Activated T-helper 2 cell treated with anti-CD3 and anti-CD28 coated beads, Interferon-gamma antibody, Interleukin-2, Interleukin-4, amounts not matched to agents 10 μg/mL and 5 μg/mL and 100 μg/mL, durations not matched to agents 14 hours and 24 hours and 36 hours (primary cell): ENCODE measurements at regions not wholly inside any gene's neighbourhood (a gene's known extent, or its start where the extent isn't known, plus 50 kb on each side); places are given as distances from the start of the nearest gene placed in this dataset.

ENCODE experiments used
- DNase-seq: peaks from one replicate; pipeline ENCODE4 v3.0.0; 2021; ENCODE audit warnings: low spot score
- H3K27ac Mint-ChIP-seq: one replicate; pipeline ENCODE4 v1.8.0; 2021; ENCODE audit warnings: mixed read lengths
- H3K27me3 Mint-ChIP-seq: one replicate; pipeline ENCODE4 v1.8.0; 2021; ENCODE audit warnings: low read depth, mixed read lengths
- H3K36me3 Mint-ChIP-seq: one replicate; pipeline ENCODE4 v1.8.0; 2021; ENCODE audit warnings: low read depth, mixed read lengths
- H3K4me1 Mint-ChIP-seq: one replicate; pipeline ENCODE4 v1.8.0; 2021; ENCODE audit warnings: low read depth, mixed read lengths
- H3K4me3 Mint-ChIP-seq: one replicate; pipeline ENCODE4 v1.8.0; 2021; ENCODE audit warnings: low read depth, mild to moderate bottlenecking, moderate library complexity, mixed read lengths
- H3K9me3 Mint-ChIP-seq: one replicate; pipeline ENCODE4 v1.8.0; 2021; ENCODE audit warnings: mixed read lengths
- intact Hi-C: fragments of 100-400 bp; cut with micrococcal nuclease; formaldehyde crosslinking; loops from one replicate; pipeline ENCODE4 v1.15.1; 2023

DNA sequence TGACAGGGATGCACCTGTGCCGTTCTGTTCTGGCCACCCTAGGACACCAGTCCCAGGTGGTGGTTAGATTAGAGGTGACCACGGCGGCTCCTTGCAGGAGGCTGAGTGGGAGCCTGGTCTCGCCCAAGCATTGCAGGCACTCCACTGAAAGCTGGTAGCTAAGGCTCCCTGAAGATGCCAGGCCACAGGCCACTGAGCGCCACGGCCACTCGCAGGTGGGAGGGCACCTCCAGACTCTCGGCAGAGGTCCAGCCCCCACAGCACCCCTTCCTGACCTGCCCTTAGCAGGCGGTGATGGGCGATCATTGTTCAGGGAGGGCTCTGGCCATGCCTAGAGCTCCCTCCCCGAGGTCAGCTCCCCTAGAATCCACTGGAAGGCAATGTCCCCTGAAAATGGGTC lies 1270.2 kb downstream of the BRD1 start:
- no peak overlapping the region for H3K27ac Mint-ChIP-seq
- no peaks in the 10 kb centered on the region for H3K9me3 Mint-ChIP-seq
- H3K4me1 Mint-ChIP-seq, result no peaks in the 10 kb centered on the region
- intact Hi-C loops, result no loop called here
- no peak for DNase-seq
- no peaks in the 10 kb centered on the region for H3K27me3 Mint-ChIP-seq
- no peaks in the 10 kb centered on the region for H3K36me3 Mint-ChIP-seq
- no peak overlapping the region for H3K4me3 Mint-ChIP-seq

- no peaks in the 10 kb centered on the region for H3K27me3 Mint-ChIP-seq
- intact Hi-C loops, result no loop called here
- no peaks in the 10 kb centered on the region for H3K9me3 Mint-ChIP-seq
- no peaks in the 10 kb centered on the region for H3K36me3 Mint-ChIP-seq
- no peak overlapping the region for H3K27ac Mint-ChIP-seq
- H3K4me3 Mint-ChIP-seq, result no peak overlapping the region
- no peak for DNase-seq
- H3K4me1 Mint-ChIP-seq, result no peaks in the 10 kb centered on the region
These were observed 1270.9 kb downstream of the BRD1 start for GRCh38 chr22:48556751-48557150.

GRCh38 chr22:48556222-48556621 lies 1271.5 kb downstream of the BRD1 start:
- no peaks in the 10 kb centered on the region for H3K9me3 Mint-ChIP-seq
- intact Hi-C loops, result no loop called here

GRCh38 chr22:48555606-48556005 lies 1272.1 kb downstream of the BRD1 start:
- intact Hi-C loops, result no loop called here
- Mint-ChIP-seq H3K4me3 (no peak overlapping the region), H3K9me3 (no peaks in the 10 kb centered on the region), H3K4me1 (no peaks in the 10 kb centered on the region), H3K27me3 (no peaks in the 10 kb centered on the region), H3K36me3 (no peaks in the 10 kb centered on the region), H3K27ac (no peak overlapping the region)
- no peak for DNase-seq

More at GRCh38 chr22:48556222-48556621, 1271.5 kb downstream of the BRD1 start:
- Mint-ChIP-seq H3K27ac (no peak overlapping the region), H3K36me3 (no peaks in the 10 kb centered on the region), H3K27me3 (no peaks in the 10 kb centered on the region), H3K4me3 (no peak overlapping the region), H3K4me1 (no peaks in the 10 kb centered on the region)
- DNase-seq, result no peak

- intact Hi-C loops, result no loop called here
- no peaks in the 10 kb centered on the region for H3K4me1 Mint-ChIP-seq
These were observed 1272.6 kb downstream of the BRD1 start for GRCh38 chr22:48554893-48555572.

GRCh38 chr22:48553694-48554308 lies 1273.9 kb downstream of the BRD1 start:
- Mint-ChIP-seq H3K27ac (no peak overlapping the region), H3K27me3 (no peaks in the 10 kb centered on the region), H3K4me3 (no peak overlapping the region), H3K36me3 (no peaks in the 10 kb centered on the region), H3K4me1 (no peaks in the 10 kb centered on the region), H3K9me3 (no peaks in the 10 kb centered on the region)
- no peak for DNase-seq
- intact Hi-C loops, result no loop called here

More at GRCh38 chr22:48554893-48555572, 1272.6 kb downstream of the BRD1 start:
- DNase-seq, result no peak
- H3K9me3 Mint-ChIP-seq, result no peaks in the 10 kb centered on the region
- no peaks in the 10 kb centered on the region for H3K36me3 Mint-ChIP-seq
- H3K27me3 Mint-ChIP-seq, result no peaks in the 10 kb centered on the region
- no peak overlapping the region for H3K4me3 Mint-ChIP-seq
- H3K27ac Mint-ChIP-seq, result no peak overlapping the region

DNA sequence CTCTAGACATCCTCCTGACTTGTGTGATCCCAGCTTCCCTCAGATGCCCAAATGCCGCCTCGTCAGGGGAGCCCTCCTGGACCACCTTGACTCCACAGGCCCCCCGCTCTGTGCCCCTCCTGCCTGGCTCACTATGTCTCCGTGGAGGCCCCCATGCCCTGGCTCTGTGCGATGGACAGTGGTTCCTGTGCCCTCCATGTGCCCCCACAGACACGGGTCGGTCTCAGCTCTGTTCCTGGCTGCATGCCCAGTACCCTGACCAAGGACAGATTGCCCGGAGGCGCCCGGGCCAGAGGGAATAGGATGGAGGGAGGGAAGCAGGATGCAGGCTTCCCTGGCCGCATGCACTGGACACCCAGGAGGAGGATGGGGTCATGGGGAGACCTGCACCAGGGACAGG lies 1274.6 kb downstream of the BRD1 start:
- intact Hi-C loops, result no loop called here
- DNase-seq, result no peak
- Mint-ChIP-seq H3K27me3 (no peaks in the 10 kb centered on the region), H3K27ac (no peak overlapping the region), H3K9me3 (no peaks in the 10 kb centered on the region), H3K36me3 (no peaks in the 10 kb centered on the region), H3K4me1 (no peaks in the 10 kb centered on the region), H3K4me3 (no peak overlapping the region)

- no peak overlapping the region for H3K27ac Mint-ChIP-seq
- intact Hi-C loops, result no loop called here
These were observed 1275.9 kb downstream of the BRD1 start for GRCh38 chr22:48551716-48552268.

GRCh38 chr22:48551061-48551460 lies 1276.6 kb downstream of the BRD1 start:
- H3K36me3 Mint-ChIP-seq, result no peaks in the 10 kb centered on the region
- no peak overlapping the region for H3K4me3 Mint-ChIP-seq
- no peak overlapping the region for H3K27ac Mint-ChIP-seq
- H3K9me3 Mint-ChIP-seq, result no peaks in the 10 kb centered on the region
- intact Hi-C loops, result no loop called here
- H3K27me3 Mint-ChIP-seq, result no peaks in the 10 kb centered on the region
- DNase-seq, result no peak
- no peaks in the 10 kb centered on the region for H3K4me1 Mint-ChIP-seq

More at GRCh38 chr22:48551716-48552268, 1275.9 kb downstream of the BRD1 start:
- Mint-ChIP-seq H3K4me1 (no peaks in the 10 kb centered on the region), H3K9me3 (no peaks in the 10 kb centered on the region), H3K36me3 (no peaks in the 10 kb centered on the region), H3K4me3 (no peak overlapping the region), H3K27me3 (no peaks in the 10 kb centered on the region)
- DNase-seq, result no peak

DNA sequence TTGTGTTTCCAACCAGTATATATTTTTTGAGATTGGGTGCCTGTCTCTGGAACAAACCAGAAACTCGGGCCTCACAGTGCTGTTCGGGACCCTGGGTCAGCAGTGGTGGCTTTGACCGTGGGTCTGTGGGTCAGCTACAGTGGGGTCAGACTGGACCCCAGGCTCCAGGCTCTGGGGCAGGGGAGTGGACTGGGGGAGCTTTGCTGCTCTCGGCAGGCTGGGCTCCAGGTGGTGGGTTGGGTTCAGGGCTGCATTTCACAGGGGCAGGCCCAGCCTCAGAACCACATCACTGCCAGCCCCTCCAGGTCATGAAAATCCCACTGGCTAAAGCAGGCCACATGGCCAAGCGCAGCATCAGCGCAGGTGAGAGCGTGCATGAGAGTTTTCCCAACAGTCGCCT lies 1279.3 kb downstream of the BRD1 start:
- no peaks in the 10 kb centered on the region for H3K9me3 Mint-ChIP-seq
- H3K4me1 Mint-ChIP-seq, result no peaks in the 10 kb centered on the region
- intact Hi-C loops, result no loop called here
- no peaks in the 10 kb centered on the region for H3K36me3 Mint-ChIP-seq
- no peak for DNase-seq
- H3K27me3 Mint-ChIP-seq, result no peaks in the 10 kb centered on the region
- no peak overlapping the region for H3K27ac Mint-ChIP-seq
- no peak overlapping the region for H3K4me3 Mint-ChIP-seq

- no peaks in the 10 kb centered on the region for H3K4me1 Mint-ChIP-seq
- no peaks in the 10 kb centered on the region for H3K27me3 Mint-ChIP-seq
- H3K4me3 Mint-ChIP-seq, result no peak overlapping the region
- no peaks in the 10 kb centered on the region for H3K9me3 Mint-ChIP-seq
- H3K36me3 Mint-ChIP-seq, result no peaks in the 10 kb centered on the region
- intact Hi-C loops, result no loop called here
- no peak overlapping the region for H3K27ac Mint-ChIP-seq
- no peak for DNase-seq
These were observed 1279.7 kb downstream of the BRD1 start for GRCh38 chr22:48547971-48548370.

- Mint-ChIP-seq H3K4me3 (no peak overlapping the region), H3K9me3 (peaks cover 8% of the 10 kb centered on the region), H3K27ac (no peak overlapping the region), H3K36me3 (no peaks in the 10 kb centered on the region), H3K4me1 (no peaks in the 10 kb centered on the region), H3K27me3 (no peaks in the 10 kb centered on the region)
- intact Hi-C loops, result no loop called here
- no peak for DNase-seq
These were observed 1280.8 kb downstream of the BRD1 start for GRCh38 chr22:48546653-48547424.

DNA sequence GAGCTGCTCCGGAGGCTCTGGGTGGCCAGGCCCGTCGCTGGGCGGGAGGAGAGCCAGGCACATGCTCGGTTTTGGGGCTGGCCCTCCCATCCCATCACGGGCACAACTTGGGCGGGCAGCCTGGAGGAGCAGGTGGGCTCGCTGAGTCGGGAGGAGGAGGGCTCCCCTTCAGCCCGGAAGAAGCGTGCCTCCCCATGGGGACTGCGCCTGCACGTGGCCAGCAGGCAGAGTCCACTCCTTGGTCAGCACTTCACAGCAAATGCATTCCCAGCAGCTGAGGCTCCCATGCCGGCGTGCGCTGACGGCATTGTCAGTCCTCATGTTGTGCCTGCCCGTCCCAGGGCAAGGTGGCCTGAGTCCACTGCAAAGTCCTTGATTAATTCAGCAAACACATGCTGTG lies 1281.7 kb downstream of the BRD1 start:
- intact Hi-C loops, result no loop called here
- no peak for DNase-seq

More for the DNA sequence above, 1281.7 kb downstream of the BRD1 start:
- Mint-ChIP-seq H3K9me3 (peaks cover 9% of the 10 kb centered on the region), H3K27ac (no peak overlapping the region), H3K27me3 (no peaks in the 10 kb centered on the region), H3K4me3 (no peak overlapping the region), H3K4me1 (no peaks in the 10 kb centered on the region), H3K36me3 (no peaks in the 10 kb centered on the region)
